GM21515 (cell line): ENCODE measurements at regions not wholly inside any gene's neighbourhood (a gene's known extent, or its start where the extent isn't known, plus 50 kb on each side); places are given as distances from the start of the nearest gene placed in this dataset.

Source experiments
- ATAC-seq: cut with Tn5 transposase; IDR thresholded peaks from one replicate; pipeline ENCODE4 v1.9.1; 2021; ENCODE audit not compliant: unreplicated experiment

- ATAC-seq: no peak
Observed at GRCh38 chr7:136183981-136184380, 206.8 kb upstream of the MTPN start.

- no peak for ATAC-seq
Observed at GRCh38 chr7:136180984-136181383, 203.8 kb upstream of the MTPN start.

- ATAC-seq: no peak
Observed at GRCh38 chr7:136179851-136180721, 202.9 kb upstream of the MTPN start.

GRCh38 chr7:136179154-136179553, 202.0 kb upstream of the MTPN start:
- no peak for ATAC-seq

GRCh38 chr7:136174477-136175125, 197.4 kb upstream of the MTPN start:
- no peak for ATAC-seq

GRCh38 chr7:136173874-136174273, 196.7 kb upstream of the MTPN start:
- no peak for ATAC-seq

GRCh38 chr7:136171233-136171632, 194.1 kb upstream of the MTPN start:
- ATAC-seq: no peak

GRCh38 chr7:136168821-136169220, 191.7 kb upstream of the MTPN start:
- no peak for ATAC-seq

- no peak for ATAC-seq
Observed at GRCh38 chr7:136167991-136168390, 190.8 kb upstream of the MTPN start.

GRCh38 chr7:136166521-136166920, 189.4 kb upstream of the MTPN start:
- no peak for ATAC-seq

- no peak for ATAC-seq
Observed at GRCh38 chr7:136163340-136163801, 186.2 kb upstream of the MTPN start.

GRCh38 chr7:136150311-136150710, 173.2 kb upstream of the MTPN start:
- no peak for ATAC-seq

GRCh38 chr7:136148920-136149319, 171.8 kb upstream of the MTPN start:
- ATAC-seq: no peak

- no peak for ATAC-seq
Observed at GRCh38 chr7:136146925-136147324, 169.8 kb upstream of the MTPN start.

GRCh38 chr7:136144182-136144581, 167.0 kb upstream of the MTPN start:
- ATAC-seq: no peak

GRCh38 chr7:136143271-136143670, 166.1 kb upstream of the MTPN start:
- ATAC-seq: no peak

- ATAC-seq: no peak
Observed at GRCh38 chr7:136142583-136142982, 165.4 kb upstream of the MTPN start.

GRCh38 chr7:136140469-136140868, 163.3 kb upstream of the MTPN start:
- ATAC-seq: no peak

- ATAC-seq: no peak
Observed at GRCh38 chr7:136139417-136139816, 162.3 kb upstream of the MTPN start.

GRCh38 chr7:136138991-136139390, 161.8 kb upstream of the MTPN start:
- no peak for ATAC-seq

GRCh38 chr7:136136906-136137454, 159.8 kb upstream of the MTPN start:
- no peak for ATAC-seq

GRCh38 chr7:136134503-136134902, 157.3 kb upstream of the MTPN start:
- ATAC-seq: no peak
